Head of caudate nucleus (tissue), 42 donors: ENCODE measurements at regions not wholly inside any gene's neighbourhood (a gene's known extent, or its start where the extent isn't known, plus 50 kb on each side); places are given as distances from the start of the nearest gene placed in this dataset.

Experiments
- DNase-seq, 42 donors: peaks; one replicate each; pipeline versions ENCODE4 v3.0.0 to v3.0.0-alpha.2; 2020 to 2021; ENCODE audit warnings: mixed read lengths in 7 of 42
- intact Hi-C: fragments of 100-400 bp; cut with DNase I; formaldehyde crosslinking; loops from one replicate; pipeline ENCODE4 v1.15.0; 2022

- intact Hi-C loops: no loop called here
- DNase-seq: no peak
Measured at GRCh38 chr11:8326337-8326736, 62.7 kb upstream of the LMO1 start.

GRCh38 chr11:8325591-8326304 lies 62.1 kb upstream of the LMO1 start:
- intact Hi-C loops: no loop called here
- peak in 1 of 42 donors; percentile 3 for DNase-seq

DNA sequence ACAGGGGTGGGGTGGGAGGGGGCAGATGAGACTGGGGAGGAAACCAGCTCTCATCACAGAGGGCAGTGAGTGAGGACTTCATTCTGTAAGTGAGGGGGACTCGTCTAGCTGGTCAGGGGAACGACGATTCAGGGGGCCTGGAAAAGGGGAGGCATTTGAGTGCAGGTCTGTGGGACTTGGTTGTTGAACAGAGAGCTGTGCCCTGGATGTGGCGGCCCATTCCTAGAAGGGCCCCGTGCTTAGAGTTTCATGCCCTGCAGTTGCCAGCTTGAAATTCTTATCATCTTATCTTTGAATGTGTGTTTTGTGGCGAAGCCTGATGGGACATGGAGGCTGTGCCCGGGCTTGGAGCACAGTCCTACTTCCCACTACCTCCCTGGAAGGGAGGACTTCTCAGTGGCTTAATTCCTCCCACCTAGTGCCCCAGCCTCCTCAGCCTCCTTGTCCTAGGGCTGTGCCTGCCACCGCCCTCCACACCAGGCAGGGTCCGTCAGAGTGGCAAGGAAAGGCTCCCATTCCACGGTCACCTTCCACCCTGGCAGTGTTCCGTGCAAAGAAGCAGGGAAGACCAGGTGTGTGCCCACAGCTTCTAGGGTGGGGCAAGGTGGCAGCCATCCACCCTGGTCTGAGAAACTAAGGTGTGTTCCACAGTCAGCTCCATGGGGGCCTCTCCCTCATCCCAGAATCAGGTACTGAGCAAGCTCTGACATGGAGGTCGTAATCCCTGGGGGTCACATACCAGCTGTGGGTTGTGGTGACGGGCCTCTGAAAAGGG lies 59.7 kb upstream of the LMO1 start:
- intact Hi-C loops: no loop called here
- no peak for DNase-seq

DNA sequence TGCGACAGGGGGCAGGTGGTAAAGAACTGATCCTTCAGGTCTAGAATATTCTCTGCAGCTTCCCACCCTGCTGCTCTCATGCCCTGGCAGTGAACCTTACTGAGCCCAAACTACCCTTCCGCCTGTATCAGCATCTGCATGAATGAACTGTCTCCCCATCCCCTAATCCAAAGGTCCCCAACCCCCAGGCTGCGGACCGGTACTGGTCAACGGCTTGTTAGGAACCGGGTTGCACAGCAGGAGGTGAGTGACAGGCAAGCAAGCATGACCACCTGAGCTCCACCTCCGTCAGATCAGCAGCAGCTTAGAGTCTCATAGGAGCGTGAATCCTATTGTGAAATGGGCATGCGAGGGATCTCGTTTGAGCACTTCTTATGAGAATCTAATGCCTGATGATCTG lies 58.2 kb upstream of the LMO1 start:
- intact Hi-C loops: no loop called here
- DNase-seq: no peak

DNA sequence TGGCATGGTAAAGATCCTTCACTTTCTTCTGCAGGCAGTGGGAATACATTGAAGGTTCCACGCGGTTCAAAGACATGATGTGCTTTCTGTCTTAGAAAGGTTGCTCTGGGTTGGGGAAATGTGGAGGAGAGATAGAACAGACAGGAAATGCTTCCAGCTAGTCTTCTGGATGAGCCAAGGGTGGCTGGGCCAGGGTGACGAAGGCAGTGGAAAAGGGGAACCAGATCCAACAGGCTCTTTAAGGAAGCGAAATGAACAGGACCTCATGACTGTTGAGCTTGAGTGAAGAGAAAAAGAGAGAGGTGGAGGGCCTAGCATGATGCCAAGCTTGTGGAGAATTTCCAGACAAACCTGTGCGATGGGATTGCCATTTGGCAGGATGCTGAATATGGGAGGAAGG lies 56.4 kb upstream of the LMO1 start:
- intact Hi-C loops: no loop called here
- DNase-seq: no peak

DNA sequence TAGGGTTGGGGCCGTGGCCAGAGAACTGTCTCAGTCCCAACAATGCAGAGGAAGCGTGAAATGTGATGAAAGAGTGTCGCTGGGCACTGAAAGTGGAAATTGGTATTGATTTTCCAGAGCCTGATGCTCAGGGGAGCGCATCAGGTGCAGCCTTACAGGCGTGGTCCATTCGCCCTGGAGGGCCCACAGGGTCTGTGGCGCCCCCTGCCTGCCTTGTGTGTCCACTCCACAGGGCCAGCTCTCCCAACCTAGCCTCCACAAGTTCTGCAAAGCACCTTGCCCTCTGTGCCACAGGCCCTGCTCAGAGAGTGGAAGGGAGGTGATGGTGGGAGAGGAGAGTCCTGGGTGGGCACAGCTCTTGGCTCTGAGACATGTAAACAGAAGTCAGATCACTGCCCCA lies 54.9 kb upstream of the LMO1 start:
- DNase-seq: no peak
- intact Hi-C loops: no loop called here

- intact Hi-C loops: no loop called here
- no peak for DNase-seq
Measured at GRCh38 chr11:8317159-8317558, 53.5 kb upstream of the LMO1 start.

- intact Hi-C loops: no loop called here
- DNase-seq: no peak
Measured at GRCh38 chr11:8315954-8316353, 52.3 kb upstream of the LMO1 start.

DNA sequence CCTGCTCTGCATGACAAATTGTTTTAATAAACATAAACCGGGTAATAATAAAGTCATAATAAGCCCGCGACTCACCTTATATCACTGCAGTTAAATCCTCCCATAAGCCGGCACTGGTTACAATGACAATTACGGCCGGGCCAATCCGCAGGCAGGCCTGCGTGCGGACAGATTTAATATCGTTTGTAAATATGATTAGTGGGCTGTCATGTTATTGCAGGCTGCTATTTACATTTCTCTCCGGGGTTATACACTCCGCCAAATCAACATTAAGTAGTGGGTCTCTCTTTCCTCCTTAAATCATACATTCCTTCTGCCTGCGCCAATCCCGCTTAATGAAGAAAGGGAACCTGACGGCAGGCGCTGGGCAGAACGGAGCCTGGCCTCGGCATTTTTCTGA lies 51.8 kb upstream of the LMO1 start:
- intact Hi-C loops: no loop called here
- DNase-seq: no peak

DNA sequence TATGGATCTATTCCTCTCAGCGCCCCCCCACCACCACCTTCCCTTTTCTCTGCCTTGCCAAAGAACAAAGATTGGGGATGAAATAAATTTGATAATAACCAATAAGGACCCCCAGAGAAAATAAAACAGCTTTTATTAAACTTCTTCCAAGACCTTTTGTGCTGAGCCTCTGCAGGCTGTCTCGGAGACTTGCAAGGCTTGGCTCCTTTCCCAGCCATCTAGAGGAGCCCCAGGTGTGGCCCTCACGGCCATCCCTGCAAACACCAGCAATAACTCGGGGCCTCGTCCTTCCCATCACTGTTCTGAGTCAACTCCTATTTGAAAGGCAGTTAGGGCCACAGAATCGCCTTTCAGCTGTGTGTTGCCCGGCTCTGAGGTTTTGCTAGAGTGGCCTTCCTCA lies 51.2 kb upstream of the LMO1 start:
- DNase-seq: no peak
- intact Hi-C loops: no loop called here

- intact Hi-C loops: no loop called here
- DNase-seq: no peak
Measured at GRCh38 chr11:8313504-8314090, 49.9 kb upstream of the LMO1 start.
